ENCODE measurements at regions not wholly inside any gene's neighbourhood (a gene's known extent, or its start where the extent isn't known, plus 50 kb on each side); places are given as distances from the start of the nearest gene placed in this dataset.

DNA sequence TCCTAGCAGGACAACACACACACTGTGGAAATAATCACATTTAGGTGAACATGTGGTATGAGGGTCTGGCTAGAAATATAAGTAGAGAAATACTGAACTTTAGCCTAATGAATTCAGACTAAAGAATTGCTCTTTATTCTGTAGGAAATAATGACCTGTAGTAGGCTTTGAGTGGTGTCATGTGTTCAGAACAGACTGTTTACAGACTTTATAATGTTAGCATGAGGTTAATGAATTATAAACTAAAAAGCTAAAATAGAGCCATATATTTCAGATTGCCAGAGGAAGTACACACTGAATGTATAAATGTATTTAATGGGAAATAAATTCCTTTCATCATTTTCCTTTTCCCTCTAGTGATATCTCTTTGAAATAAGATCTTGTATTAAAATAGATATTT, 669.5 kb upstream of the EPHA7 start:
- H3K4me3 ChIP-seq, result no peak overlapping the region
- H3K36me3 ChIP-seq, result no peaks in the 10 kb centered on the region
- no peak overlapping the region for H3K27ac ChIP-seq
- H3K27me3 ChIP-seq, result no peaks in the 10 kb centered on the region
- no peaks in the 10 kb centered on the region for H3K4me1 ChIP-seq
- no peak for DNase-seq (ENCODE audit: low spot score in 2 of 2)
- no peaks in the 10 kb centered on the region for H3K9me3 ChIP-seq
- intact Hi-C loops (cut with DNase I), result no loop called here
- TF ChIP-seq, protein P1, sequence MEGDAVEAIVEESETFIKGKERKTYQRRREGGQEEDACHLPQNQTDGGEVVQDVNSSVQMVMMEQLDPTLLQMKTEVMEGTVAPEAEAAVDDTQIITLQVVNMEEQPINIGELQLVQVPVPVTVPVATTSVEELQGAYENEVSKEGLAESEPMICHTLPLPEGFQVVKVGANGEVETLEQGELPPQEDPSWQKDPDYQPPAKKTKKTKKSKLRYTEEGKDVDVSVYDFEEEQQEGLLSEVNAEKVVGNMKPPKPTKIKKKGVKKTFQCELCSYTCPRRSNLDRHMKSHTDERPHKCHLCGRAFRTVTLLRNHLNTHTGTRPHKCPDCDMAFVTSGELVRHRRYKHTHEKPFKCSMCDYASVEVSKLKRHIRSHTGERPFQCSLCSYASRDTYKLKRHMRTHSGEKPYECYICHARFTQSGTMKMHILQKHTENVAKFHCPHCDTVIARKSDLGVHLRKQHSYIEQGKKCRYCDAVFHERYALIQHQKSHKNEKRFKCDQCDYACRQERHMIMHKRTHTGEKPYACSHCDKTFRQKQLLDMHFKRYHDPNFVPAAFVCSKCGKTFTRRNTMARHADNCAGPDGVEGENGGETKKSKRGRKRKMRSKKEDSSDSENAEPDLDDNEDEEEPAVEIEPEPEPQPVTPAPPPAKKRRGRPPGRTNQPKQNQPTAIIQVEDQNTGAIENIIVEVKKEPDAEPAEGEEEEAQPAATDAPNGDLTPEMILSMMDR (IDR thresholded peaks at IDR 0.05), result no peak

DNA sequence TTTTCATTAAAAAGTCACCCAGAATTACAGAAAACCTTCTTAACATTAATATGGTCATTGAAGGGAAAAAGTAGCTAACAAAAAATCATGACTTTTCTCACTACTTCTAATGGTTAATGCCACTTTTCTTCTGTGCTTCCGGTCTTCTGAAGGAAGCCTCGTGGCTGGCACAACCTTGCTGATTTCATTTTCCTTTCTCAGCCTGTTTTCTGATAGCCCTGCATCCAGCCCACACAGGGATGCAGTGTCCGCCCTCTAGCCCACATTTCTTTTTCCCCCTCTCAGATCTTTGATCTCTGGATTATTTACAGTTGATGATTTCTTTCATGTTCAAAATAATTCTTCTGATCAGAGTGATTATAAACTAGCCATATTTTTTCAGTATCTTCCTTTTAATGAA, 655.4 kb upstream of the EPHA7 start:
- no peaks in the 10 kb centered on the region for H3K36me3 ChIP-seq
- H3K9me3 ChIP-seq, result no peaks in the 10 kb centered on the region
- no peak for DNase-seq (ENCODE audit: low spot score in 2 of 2)
- no peak overlapping the region for H3K27ac ChIP-seq
- intact Hi-C loops (cut with DNase I), result no loop called here
- no peaks in the 10 kb centered on the region for H3K27me3 ChIP-seq
- TF ChIP-seq, protein P1 (IDR thresholded peaks at IDR 0.05), result no peak
- H3K4me1 ChIP-seq, result no peaks in the 10 kb centered on the region
- H3K4me3 ChIP-seq, result no peak overlapping the region

DNA sequence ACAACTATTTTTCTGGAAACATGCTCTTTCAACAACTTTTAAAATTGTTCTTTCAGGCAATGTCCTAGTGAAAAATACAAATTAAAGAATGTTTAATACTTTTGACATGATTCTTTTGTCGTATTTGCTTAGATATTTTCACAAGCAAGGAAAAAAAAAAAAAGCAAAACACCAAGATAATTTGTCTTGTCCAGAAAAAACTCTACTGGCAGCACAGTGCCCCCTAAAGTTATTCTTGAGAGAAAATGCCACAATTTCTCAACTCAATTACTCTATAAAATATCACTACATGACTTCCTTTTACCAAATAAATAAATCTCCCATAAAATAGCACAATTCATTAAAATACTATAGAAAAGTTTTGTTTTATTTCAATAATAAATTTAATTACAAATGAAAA, 652.5 kb upstream of the EPHA7 start:
- no peaks in the 10 kb centered on the region for H3K36me3 ChIP-seq
- no peak overlapping the region for H3K27ac ChIP-seq
- no peaks in the 10 kb centered on the region for H3K27me3 ChIP-seq
- no peak for DNase-seq (ENCODE audit: low spot score in 2 of 2)
- TF ChIP-seq, protein P1 (IDR thresholded peaks at IDR 0.05), result no peak
- no peaks in the 10 kb centered on the region for H3K9me3 ChIP-seq
- no peak overlapping the region for H3K4me3 ChIP-seq
- intact Hi-C loops (cut with DNase I), result no loop called here
- H3K4me1 ChIP-seq, result no peaks in the 10 kb centered on the region

DNA sequence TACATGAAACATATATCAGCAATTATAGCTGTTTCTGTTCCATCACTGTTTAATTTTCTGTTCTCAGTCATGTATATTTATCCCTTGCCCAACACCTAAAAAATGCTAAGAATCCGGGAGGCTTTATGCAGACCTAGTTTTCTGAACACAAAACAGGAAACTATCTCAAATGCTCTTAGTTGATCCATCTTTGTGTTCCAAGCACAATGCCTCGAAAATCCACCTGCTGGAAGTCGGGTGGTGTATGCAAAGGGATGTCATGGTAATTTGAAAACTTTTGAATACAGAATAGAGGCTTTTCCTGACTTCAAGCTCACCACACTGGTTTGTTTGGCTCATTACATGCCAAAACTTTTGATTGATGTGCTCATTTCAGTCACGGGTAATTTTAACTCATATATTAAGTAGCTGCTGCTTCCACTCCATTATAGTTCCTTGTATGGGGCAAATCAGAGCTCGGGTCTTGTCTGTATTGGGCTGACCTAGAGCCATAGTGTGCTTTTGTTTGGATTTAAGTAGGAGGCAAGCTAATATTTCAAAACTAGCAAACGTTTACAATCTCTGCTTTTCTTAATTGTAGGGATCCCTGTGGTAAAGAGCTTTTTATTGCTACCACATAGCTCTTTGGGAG, 646.5 kb upstream of the EPHA7 start:
- TF ChIP-seq, protein P1 (IDR thresholded peaks at IDR 0.05), result no peak
- no peaks in the 10 kb centered on the region for H3K36me3 ChIP-seq
- no peaks in the 10 kb centered on the region for H3K27me3 ChIP-seq
- DNase-seq (ENCODE audit: low spot score in 2 of 2), result no peak
- H3K4me1 ChIP-seq, result no peaks in the 10 kb centered on the region
- H3K9me3 ChIP-seq, result no peaks in the 10 kb centered on the region
- intact Hi-C loops (cut with DNase I), result no loop called here
- no peak overlapping the region for H3K4me3 ChIP-seq
- no peak overlapping the region for H3K27ac ChIP-seq

DNA sequence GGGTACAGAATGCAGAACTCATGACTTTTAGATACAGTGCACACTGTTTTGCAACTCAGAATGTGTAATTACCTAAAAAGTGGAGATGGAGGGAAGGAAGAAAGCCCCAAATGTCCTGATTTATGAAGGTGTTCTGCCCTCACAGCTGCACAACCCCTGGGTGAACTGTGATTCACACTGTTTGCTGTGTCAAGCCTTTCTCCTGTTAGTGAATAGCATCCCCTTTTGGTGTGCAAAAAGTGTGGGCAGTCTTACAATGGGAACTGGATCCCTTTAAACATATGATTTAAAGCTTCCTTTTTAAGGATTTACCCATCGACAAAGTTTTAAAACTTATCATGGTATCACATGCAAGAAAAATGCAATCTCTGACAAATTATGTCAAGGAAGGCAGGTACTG, 633.4 kb upstream of the EPHA7 start:
- intact Hi-C loops (cut with DNase I), result no loop called here
- TF ChIP-seq, protein P1 (IDR thresholded peaks at IDR 0.05), result no peak
- Histone ChIP-seq H3K36me3 (no peaks in the 10 kb centered on the region), H3K27ac (no peak overlapping the region), H3K27me3 (no peaks in the 10 kb centered on the region), H3K4me3 (no peak overlapping the region), H3K9me3 (no peaks in the 10 kb centered on the region), H3K4me1 (no peaks in the 10 kb centered on the region)
- no peak for DNase-seq (ENCODE audit: low spot score in 2 of 2)

DNA sequence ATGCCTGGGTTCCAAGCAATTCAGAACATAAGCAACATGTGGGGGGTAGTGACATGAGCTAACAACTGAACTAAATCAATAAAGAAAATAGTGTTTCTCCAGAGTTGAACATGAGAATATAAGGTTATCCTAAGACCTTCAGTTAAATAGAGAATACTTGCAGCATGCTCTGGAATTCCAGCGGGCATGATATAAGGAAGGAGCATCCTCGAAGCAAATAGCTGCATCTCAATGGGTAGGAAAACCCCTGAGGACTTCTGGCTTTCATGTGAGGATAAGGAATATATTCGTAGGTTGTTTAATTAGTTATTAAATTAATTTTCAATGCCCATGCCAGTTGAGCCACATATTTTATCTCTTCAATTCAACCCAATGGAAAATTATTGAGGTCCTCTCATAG, 631.2 kb upstream of the EPHA7 start:
- H3K4me1 ChIP-seq, result no peaks in the 10 kb centered on the region
- DNase-seq (ENCODE audit: low spot score in 2 of 2), result no peak
- H3K9me3 ChIP-seq, result no peaks in the 10 kb centered on the region
- H3K27ac ChIP-seq, result no peak overlapping the region
- no peak overlapping the region for H3K4me3 ChIP-seq
- no peaks in the 10 kb centered on the region for H3K27me3 ChIP-seq
- TF ChIP-seq, protein P1 (IDR thresholded peaks at IDR 0.05), result no peak
- no peaks in the 10 kb centered on the region for H3K36me3 ChIP-seq
- intact Hi-C loops (cut with DNase I), result no loop called here

All from ascending aorta (tissue), 2 donors.